DMS 273 (cell line): ENCODE measurements at regions not wholly inside any gene's neighbourhood (a gene's known extent, or its start where the extent isn't known, plus 50 kb on each side); places are given as distances from the start of the nearest gene placed in this dataset.
A peak's percentile ranks its signal among the peaks of the same experiment; 100 is the strongest.
"Not testable (repeated sequence)": the region's sequence is repeated elsewhere in the genome, so short reads cannot be mapped to it uniquely, and the experiment has no call there.

Experiments used
- DNase-seq: peaks from one replicate; lab custom pipeline; 2025; ENCODE audit not compliant: unreplicated experiment; lab: John Stamatoyannopoulos, UW

GRCh38 chr2:123597988-123598387 is 427.1 kb upstream of the CNTNAP5 start:
- DNase-seq, result no peak

- DNase-seq, result no peak
Observed at GRCh38 chr2:123606631-123607030, 418.5 kb upstream of the CNTNAP5 start.

- DNase-seq, result no peak
Observed at GRCh38 chr2:123609077-123609476, 416.0 kb upstream of the CNTNAP5 start.

GRCh38 chr2:123614596-123614995 is 410.5 kb upstream of the CNTNAP5 start:
- no peak for DNase-seq

- DNase-seq, result not testable (repeated sequence)
Observed at GRCh38 chr2:123618642-123619041, 406.4 kb upstream of the CNTNAP5 start.

GRCh38 chr2:123624816-123625215 is 400.3 kb upstream of the CNTNAP5 start:
- DNase-seq, result no peak

- no peak for DNase-seq
Observed at GRCh38 chr2:123636232-123636631, 388.9 kb upstream of the CNTNAP5 start.

GRCh38 chr2:123640685-123641335 is 384.3 kb upstream of the CNTNAP5 start:
- DNase-seq, result no peak

GRCh38 chr2:123644053-123644452 is 381.0 kb upstream of the CNTNAP5 start:
- DNase-seq, result no peak

- DNase-seq, result no peak
Observed at GRCh38 chr2:123648016-123648415, 377.1 kb upstream of the CNTNAP5 start.

- no peak for DNase-seq
Observed at GRCh38 chr2:123648956-123649355, 376.1 kb upstream of the CNTNAP5 start.

GRCh38 chr2:123651151-123651550 is 373.9 kb upstream of the CNTNAP5 start:
- DNase-seq, result no peak

GRCh38 chr2:123652320-123652719 is 372.8 kb upstream of the CNTNAP5 start:
- no peak for DNase-seq

- no peak for DNase-seq
Observed at GRCh38 chr2:123656590-123656989, 368.5 kb upstream of the CNTNAP5 start.

GRCh38 chr2:123659120-123659519 is 366.0 kb upstream of the CNTNAP5 start:
- no peak for DNase-seq

- DNase-seq, result no peak
Observed at GRCh38 chr2:123670286-123670685, 354.8 kb upstream of the CNTNAP5 start.

GRCh38 chr2:123683797-123684196 is 341.3 kb upstream of the CNTNAP5 start:
- DNase-seq, result not testable (repeated sequence)

- DNase-seq, result no peak
Observed at GRCh38 chr2:123687064-123687463, 338.0 kb upstream of the CNTNAP5 start.

- DNase-seq, result peak; percentile 2
Observed at GRCh38 chr2:123688231-123688940, 336.7 kb upstream of the CNTNAP5 start.

GRCh38 chr2:123692121-123692520 is 333.0 kb upstream of the CNTNAP5 start:
- no peak for DNase-seq

GRCh38 chr2:123693836-123694235 is 331.3 kb upstream of the CNTNAP5 start:
- DNase-seq, result no peak

- no peak for DNase-seq
Observed at GRCh38 chr2:123695426-123695825, 329.7 kb upstream of the CNTNAP5 start.

GRCh38 chr2:123696021-123696420 is 329.1 kb upstream of the CNTNAP5 start:
- DNase-seq, result no peak
